Activated gamma-delta T cell treated with anti-CD3 and anti-CD28 coated beads, Interleukin-2, amount 50 U/mL, for 16 hours (primary cell): ENCODE measurements at regions not wholly inside any gene's neighbourhood (a gene's known extent, or its start where the extent isn't known, plus 50 kb on each side); places are given as distances from the start of the nearest gene placed in this dataset.

Experiments
- DNase-seq: peaks from one replicate; pipeline ENCODE4 v3.0.0-alpha.2; 2020; ENCODE audit warnings: low read depth

DNA sequence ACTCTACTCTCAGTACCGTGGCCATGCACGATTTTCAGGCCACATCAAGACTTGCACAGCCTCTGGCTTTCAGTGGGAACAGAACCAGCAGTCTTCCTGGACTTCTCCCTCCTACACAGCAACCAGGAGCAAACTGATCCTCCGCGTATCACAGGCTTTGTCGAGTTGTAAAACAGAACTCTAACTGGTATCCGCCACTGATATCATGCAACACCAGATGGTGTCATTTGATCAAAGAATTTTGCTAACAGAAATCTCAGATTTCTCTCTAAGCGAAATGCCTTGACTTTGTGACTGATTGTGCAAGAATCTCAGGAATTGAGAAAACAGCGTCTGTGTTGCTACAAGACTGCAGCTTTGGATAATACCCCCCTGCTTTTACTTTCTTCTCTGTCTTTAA is 85.7 kb downstream of the COPS8 start:
- DNase-seq: no peak

DNA sequence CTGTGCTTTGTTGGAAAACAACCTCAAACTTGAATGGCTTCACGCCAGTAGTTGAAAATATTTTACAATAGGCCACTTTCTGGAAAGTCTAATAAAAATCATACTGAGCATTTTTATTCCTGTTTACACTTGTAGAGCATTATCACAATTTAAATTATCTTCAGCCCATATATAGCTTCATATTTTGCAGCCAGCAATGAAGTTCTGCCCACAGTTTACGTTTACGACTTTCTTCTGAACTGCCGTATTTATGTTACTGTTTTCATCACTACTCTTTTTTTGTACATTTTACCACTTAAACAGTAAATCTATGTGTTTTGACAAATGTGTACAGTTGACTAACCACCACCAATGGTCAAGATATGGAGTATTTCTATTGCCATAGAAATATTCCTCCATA is 86.2 kb downstream of the COPS8 start:
- no peak for DNase-seq

DNA sequence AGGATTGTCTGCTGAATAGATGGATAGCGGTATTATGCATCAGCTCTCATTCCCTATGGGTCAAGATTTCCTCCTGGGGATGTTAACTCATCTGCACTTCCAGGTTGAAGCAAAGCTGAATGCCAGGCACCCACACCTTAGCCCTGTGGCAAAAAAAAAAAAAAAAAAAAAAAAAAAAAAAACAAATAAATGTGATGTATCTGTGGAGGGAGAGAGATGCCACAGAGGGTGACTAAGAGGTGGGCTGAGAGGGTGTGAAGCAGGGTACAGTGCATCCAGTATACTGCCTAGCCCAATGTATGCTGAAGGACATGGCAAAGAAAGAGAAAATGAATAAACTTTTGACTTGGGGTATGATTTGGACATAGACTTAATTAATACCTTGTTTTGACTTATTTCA is 91.4 kb downstream of the COPS8 start:
- DNase-seq: no peak

DNA sequence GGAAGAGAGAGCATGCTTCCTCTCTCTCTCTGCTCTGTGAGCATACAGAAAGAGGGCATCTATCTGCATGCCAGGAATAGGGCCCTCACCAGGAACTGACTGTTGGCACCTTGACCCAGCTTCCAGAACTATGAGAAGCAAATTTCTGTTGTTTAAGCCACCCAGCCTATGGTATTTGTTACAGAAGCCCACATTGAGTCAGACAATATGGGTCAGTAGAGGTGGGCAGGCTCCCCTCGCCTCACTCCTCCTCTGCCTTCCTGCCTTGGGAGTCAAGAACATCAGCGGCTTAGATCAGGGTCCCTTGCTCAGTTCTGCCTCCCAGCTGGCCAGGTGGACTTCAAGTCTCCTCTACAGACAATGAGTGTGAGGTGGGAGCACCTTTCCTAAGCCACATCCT is 92.3 kb downstream of the COPS8 start:
- no peak for DNase-seq

DNA sequence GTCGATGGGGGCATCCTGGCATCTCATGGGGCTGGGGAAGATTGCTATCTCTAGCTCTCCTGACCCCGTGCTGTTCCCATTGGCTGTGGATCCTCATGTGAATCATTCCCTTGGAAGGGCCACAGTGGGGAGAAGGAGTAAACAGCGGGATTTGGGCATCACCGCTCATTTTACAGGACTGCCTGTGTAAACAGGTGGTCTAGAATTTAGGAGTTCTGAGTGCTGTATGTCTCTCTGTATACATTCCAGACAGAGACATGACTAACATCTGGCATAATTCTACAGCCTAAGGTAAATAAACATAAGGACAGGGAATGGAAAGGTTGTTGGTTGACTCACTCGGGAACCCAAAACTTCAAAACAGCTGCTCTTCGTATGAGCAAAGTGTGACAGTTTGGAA is 92.7 kb downstream of the COPS8 start:
- DNase-seq: no peak

DNA sequence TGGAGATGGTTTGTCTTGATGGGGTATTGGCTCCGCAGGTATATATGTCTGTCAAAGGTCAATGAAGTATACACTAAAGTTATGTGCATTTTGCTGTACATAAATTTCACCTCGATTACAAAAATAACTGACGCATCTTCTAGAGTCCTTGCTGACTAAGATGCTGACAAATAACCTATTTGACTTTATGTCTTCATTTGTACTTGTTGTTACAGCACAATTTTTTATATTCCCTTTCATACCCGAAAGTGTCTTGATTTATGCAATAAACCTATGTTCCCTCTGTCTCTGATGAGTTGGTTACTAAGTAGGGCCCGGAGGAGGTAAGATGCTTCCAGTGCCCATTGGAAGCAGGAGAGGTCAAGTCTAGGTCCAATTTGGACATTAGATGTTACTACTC is 93.5 kb downstream of the COPS8 start:
- no peak for DNase-seq

DNA sequence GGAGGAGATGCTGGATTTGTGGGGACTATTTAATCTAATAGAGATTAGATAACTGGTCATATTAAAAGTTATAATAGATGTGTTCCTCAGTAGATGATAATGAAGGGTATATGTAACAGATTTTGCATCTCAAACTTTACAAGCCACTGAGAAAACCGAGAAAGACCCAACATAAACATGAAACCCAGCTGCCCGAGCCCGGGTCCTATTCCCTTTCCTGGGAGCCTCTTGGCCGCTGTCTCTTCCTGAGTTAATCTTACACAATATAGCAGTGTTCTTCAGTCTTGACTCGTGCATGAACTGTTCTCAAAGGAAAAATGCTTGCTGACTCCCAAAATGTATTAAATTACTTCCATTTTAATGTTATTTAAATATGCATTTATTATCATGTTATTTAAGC is 94.5 kb downstream of the COPS8 start:
- DNase-seq: no peak

DNA sequence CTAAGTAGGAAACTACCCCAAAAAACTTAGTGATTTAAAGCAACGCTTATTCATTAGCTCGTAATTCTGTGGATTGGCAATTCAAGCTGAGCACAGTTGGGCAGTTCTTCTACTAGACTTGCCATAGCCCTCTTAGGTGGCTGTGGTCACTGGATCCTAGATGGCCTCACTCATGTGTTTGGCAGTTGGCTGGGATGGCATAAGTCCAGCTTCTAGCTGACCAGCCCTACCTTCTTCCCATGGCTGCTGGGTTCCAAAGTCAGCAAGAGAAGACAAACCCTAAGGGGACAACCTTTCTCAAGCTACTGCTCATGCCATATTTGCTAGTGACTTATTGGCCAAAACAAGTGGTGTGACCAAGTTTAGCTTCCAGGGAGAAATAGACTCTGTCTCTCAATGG is 95.3 kb downstream of the COPS8 start:
- no peak for DNase-seq

DNA sequence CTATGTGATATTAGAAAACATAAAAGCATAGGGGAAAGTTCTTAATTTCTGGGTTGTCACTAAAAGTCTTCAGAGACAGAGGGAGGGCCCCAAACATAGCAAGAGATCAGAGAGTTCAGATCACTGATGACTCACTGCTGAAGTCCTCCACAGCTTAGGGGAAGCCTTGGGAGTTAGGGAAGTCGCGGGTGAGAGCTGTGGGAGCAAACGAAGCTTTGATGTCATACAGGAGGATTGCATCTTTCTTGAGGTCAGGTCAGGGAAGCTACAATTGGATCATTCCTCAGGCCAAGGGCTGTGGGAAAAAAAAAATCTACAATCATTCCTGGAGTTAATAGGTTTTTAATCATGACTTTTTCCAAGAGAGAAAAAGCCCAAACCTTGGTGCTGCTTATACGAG is 96.2 kb downstream of the COPS8 start:
- DNase-seq: no peak

DNA sequence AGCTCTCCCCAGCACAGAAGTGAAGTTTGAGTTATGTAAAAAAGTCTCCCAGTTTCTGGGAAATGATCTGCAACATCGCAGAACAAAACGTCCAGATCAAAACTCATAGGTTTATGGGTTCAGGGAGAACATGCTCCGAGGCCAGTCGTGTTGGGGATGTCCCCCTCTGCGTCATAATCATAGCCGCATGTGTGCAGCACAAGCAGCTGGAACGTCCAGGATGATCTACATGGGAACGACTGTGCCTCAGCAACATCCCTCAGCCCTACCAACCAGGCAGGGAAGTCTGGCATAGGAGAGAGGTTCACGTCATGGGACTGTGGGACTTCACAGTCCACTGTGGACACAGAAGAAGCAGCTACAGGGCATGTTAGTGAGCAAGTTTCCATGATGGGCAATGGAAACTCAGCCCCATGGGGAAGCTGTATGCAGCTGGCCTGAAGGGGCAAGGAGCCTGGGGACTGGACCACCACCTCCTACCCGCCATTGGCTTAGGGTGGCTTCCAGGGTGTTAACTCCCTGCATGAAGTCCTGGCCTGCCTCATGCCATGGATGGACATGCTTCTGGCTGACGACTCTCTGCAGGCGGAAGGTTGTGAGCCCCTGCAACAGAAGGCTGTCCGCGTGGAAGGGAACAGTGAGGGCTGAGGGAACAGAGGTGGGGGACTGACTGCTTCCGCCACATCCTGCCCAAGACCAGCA is 96.9 kb downstream of the COPS8 start:
- no peak for DNase-seq

DNA sequence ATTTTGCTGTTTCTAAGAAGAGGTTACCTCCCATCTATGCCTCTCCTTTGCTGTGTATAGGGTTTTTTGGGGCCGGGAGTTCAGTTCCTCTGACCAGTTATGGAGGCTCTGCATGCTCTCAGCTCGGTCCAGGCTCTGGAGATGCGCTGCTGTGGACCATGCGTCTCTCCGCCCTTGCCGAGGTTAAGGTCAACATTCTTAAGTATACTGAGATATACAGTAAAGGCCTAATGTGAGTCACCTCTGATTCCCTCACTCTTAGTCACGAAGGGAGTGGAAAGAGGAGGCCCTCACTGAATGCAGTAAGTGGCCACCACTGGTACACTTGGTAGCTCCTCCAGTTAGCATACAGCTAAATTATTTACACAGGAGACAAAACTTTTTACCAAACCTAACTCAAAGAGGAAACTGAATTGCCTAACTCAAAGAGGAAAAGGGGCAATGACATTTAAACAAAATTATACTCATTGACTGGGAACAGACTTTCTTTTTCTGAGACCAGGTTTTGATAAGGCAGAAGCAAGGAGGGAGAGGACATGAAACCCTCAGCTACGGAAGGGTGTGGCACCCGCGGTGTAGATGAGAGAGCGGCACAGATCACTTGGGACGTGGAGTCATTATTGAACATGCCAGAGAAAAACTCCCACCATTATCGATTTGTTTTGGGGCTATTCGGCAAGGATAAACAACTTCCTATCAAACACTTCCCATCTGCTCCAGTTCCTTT is 98.7 kb downstream of the COPS8 start:
- no peak for DNase-seq

DNA sequence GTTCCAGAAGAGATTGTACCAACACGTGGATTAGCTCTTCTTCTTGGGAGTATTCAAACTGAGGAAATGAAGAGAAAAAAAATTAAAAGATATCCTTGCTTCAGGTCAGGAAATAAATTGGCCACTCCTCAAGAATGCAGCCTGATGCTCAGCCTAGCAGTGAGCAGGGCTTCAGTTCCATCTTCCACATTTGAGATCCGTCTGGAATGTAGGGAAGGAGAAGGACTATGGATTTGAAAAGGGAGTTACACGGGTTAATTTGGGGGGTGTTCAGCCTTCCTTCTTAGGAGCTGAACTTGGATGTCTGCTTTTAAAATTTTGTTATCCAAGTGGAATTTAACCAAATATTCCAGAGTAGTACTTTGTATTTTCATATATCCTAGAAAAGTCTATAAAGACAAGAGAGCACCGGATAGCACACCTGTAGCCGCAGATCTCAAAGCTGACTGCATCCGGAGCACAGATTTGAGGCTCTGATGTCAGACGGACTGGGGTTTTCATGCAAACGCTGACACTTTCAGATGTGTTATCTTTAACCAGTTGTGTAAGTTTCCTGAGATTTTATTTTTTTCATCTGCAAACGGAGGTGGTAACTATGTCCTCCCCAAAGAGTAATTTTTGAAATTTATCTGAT is 99.3 kb downstream of the COPS8 start:
- DNase-seq: no peak

DNA sequence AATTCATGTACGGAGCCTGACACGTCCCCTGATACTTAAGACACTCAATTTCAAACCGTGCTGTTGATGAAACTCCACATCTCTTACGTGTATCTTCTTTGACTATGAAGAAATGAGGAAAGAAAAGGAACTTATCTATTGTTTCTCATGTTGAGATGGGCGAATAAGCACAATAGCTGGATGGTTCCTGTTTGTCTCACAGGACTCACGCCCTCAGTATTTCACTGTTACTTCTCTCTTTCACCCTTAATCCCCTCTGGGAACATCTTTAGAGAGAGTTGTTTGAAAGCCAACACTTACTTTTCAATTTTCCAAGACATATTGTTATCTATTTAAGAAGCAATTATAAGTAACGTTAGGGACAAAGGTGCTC is 99.8 kb downstream of the COPS8 start:
- no peak for DNase-seq

DNA sequence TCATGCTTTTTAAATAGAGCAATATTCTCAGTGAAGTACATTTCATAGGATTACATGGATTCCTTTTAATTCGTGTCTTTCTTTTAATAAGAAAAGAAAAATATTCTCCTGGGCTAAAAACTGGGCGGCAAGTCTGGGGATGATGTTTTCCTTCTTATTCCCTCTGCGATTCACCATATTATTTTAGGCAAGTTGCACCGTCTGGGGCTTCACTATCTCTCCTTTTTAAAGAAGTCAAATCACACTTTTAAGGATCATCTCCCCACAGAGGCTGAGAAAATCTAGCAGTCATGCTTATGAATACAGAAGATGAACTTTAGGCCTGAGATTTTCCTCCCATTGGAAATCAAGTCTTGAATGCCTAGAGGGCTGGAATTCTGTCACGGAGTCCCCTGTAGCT is 104.1 kb downstream of the COPS8 start:
- DNase-seq: no peak

DNA sequence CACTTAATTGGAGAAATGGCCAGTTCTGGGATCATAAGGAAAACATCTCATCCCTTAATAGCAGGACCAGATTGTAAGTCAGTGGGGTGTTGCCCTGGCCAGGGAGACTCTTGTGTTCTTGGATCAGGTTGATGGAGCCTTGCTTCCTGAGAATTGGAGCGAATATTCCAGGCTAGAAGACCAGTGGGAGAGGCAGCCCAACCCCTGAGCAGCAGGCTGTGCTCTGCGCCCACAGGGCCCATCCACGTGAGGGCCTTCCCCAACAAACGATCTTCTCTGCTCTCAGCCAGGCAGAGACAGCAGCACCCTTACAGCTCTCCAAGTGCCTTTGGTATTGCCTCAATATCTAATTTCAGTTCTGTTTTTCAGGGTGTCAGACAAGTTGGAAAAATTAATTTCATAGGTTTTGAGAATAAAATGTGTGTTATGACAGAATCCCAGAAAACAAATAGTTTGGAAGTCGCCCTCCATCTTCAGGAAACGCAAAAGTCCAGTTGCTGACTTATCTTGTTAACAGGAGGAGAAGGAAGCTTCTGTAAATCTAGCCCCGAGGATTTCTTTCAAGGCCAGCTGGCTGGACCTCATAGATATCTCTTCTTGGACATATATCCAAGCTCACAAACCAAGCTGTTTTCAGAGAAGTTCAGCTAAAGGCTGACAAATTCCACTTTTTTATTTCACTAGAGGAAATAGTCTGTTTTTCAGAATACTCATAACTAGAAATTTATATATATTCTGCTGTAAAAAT is 105.5 kb downstream of the COPS8 start:
- no peak for DNase-seq

DNA sequence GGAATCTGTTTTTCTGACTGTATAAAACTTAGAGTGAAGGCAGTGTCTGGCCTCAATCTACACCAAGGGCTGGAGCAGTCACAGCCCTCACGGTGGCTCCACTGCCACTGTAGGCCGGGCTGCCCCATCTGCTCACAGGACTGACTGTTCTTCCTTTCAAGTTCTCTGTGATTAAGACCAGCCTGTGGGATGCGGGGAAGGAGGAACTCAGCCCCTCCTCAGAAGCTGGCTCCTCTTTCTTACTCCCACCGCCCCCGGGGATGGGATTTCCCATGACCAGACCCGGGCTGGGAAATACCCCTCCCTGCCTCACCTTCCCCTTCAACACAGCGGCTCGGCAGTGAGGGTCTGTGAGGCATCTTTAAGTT is 106.0 kb downstream of the COPS8 start:
- DNase-seq: no peak

DNA sequence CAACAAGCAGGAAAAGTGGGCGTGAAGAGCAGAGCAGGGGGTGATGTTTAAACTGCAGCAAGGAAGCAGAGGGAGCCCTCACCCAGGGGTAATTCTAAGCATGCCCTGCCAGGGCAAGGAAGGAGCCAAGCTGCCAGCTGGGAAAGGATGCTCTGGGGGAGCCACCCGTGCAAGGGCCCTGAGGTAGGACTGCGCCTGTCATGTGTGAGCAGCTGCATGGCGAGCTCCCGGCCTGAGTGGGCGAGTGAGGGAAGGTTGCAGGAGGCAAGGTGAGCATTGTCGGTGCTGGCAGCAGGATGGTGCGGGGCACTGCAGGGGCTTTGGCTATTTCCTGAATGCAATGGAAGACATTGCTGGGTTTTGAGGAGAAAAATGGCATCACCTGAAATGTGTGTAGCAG is 107.2 kb downstream of the COPS8 start:
- no peak for DNase-seq

DNA sequence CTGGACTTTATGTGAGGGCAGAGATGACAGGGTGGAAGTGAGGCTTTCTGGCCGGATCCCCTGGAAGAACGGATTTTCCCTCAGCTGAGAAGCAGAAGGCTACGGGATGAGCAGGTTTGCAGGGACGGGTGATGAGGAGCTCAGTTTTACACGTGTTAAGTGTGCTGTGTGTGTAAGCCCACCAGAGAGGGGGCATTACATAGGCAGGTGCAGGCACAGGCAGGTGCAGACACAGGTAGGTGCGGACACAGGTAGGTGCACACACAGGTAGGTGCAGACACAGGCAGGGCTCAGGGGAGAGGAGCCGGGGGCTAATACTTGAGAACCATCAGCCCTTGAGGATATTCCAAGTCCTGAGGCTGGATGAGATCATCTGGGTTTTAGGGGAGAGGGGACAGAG is 107.7 kb downstream of the COPS8 start:
- DNase-seq: no peak

DNA sequence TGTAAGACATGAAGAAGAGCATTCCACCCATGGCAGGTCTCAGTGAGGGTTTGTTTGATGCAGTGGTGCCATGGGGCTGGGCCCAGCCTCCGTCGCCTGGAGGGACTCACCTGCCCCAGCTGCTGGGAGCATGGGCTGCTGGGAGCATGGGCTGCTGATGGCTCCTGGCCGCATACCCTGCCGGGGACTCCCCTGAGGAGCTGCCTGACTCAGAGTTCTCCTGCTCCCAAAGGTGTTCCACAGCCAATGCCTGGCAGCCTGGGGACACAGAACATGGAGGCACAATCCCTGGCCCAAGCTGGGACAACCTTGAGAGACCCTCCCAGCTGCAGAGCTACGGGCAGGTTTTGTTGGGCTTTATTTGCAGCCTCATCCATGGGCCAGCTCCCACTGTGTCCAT is 108.4 kb downstream of the COPS8 start:
- no peak for DNase-seq

DNA sequence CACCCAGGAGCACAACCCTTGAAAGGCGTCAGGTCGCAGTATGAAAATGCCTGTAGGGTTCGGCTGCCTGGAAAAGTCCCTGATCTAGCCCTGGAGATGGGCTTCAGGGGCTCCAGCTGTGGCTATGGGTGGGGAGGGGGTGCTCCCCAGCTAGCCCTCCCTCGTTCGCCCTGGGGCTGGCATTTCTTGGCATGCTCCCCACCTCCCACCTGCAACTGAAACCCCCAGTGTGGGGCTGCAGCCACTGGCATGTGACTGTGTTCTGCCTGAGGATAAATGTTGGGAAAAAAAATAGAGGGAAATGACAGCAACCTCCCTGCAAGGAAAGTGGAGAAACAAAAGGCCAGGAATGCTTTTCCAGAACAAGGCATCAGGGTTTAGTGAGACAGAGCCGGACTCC is 109.2 kb downstream of the COPS8 start:
- DNase-seq: no peak

DNA sequence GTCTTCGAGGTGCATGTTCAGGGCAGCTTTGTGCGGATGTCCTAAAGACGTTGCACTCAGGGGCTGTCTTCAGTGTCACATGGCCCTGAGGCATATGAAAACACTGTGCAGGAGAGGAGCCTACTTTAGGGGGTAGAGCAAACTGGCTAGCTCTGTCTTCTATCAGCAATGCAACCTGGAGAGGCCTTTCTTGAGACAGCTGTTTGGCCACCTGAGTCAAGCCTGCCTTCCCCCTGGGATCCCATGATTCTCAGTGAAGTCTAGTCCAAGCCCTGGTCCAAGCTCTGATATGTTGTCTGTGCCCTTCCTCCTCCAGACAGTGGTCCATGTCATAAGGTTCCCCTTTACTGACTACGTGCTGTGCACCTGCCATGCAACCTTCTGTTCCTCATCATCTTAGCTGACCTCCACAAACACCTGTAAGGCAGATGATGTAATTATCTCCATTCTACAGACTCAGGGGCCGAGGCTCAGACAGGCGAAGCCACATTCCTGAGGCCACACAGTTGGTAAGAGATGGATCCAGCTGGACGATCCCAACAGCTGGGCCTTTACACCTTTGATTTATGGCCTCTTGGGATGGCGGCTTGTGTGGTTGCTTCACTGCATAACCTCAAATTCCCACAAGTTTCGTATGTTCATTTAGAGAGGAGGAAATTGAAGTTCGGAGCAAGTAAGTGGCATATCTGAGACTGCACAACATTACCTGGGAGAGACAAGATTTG is 109.9 kb downstream of the COPS8 start:
- no peak for DNase-seq

DNA sequence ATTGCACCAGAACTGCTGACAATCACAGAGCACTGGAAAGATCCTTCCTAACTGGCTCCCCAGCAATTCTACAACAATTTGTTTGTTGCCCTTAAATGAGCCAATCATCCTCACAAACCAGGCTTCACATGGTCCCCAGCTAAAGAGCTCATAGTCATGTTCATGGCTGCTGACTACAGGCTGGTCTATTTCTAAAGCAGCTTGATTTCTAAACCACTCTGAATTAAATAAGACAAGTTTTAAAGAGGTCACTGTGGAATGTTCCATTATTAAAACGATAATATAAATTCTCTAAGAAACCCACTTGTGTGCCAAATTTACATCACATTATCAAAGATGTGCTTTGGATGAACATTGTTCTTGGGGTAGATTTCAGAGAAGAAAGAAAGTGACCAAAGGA is 110.7 kb downstream of the COPS8 start:
- DNase-seq: no peak
